ENCODE measurements at regions not wholly inside any gene's neighbourhood (a gene's known extent, or its start where the extent isn't known, plus 50 kb on each side); places are given as distances from the start of the nearest gene placed in this dataset.

- Histone ChIP-seq H3K36me3 (ENCODE audit: low read depth, low read length) (no peaks in the 10 kb centered on the region), H3F3A (ENCODE audit: low read length, unreplicated experiment) (no peaks in the 10 kb centered on the region), H3K27me3 (ENCODE audit: low read length) (no peaks in the 10 kb centered on the region), H3K9me2 (replicated peaks; ENCODE audit: low read length) (no peaks in the 10 kb centered on the region), H3K79me2 (ENCODE audit: low read length) (no peaks in the 10 kb centered on the region), H3K4me3 (ENCODE audit: low read length) (no peak overlapping the region), H4K20me1 (ENCODE audit: low read length) (no peaks in the 10 kb centered on the region), H3K9ac (ENCODE audit: low read length) (no peak overlapping the region), H3K27ac (ENCODE audit: low read length) (no peak overlapping the region), H3K9me3 (ENCODE audit: low read length) (no peaks in the 10 kb centered on the region; the same call in 1 of the 2 replicates), H3K4me2 (ENCODE audit: low read length) (no peak overlapping the region), H2AFZ (ENCODE audit: low read length) (no peak overlapping the region), H3K4me1 (ENCODE audit: insufficient read depth, low read length) (no peaks in the 10 kb centered on the region)
- no peak for ATAC-seq
- DNase-seq, result no peak
- no TSS peak for BruUV-seq (replicated peaks)
- ChIA-PET CTCF (no interaction called here), POLR2A (ENCODE audit: unreplicated experiment) (no interaction called here)
- intact Hi-C loops (cut with micrococcal nuclease), result no loop called here
- TF ChIP-seq CTCF (conservative IDR thresholded peaks at IDR 0.05; ENCODE audit: low read depth, low read length) (no peak), EZH2phosphoT487 (IDR thresholded peaks at IDR 0.05; ENCODE audit: borderline replicate concordance, low read length) (no peak), EZH2 (IDR thresholded peaks at IDR 0.05; ENCODE audit: low read length, unreplicated experiment) (no peak)
Measured at GRCh38 chr6:55994531-55994930, 119.1 kb upstream of the BMP5 start.

- no peaks in the 10 kb centered on the region for H3K9me2 ChIP-seq (replicated peaks; ENCODE audit: low read length)
- no peaks in the 10 kb centered on the region for H3F3A ChIP-seq (ENCODE audit: low read length, unreplicated experiment)
- TF ChIP-seq EZH2 (IDR thresholded peaks at IDR 0.05; ENCODE audit: low read length, unreplicated experiment) (no peak), EZH2phosphoT487 (IDR thresholded peaks at IDR 0.05; ENCODE audit: borderline replicate concordance, low read length) (no peak), CTCF (conservative IDR thresholded peaks at IDR 0.05; ENCODE audit: low read depth, low read length) (no peak)
- H3K4me3 ChIP-seq (ENCODE audit: low read length), result no peak overlapping the region
- no peaks in the 10 kb centered on the region for H3K36me3 ChIP-seq (ENCODE audit: low read depth, low read length)
- H3K27me3 ChIP-seq (ENCODE audit: low read length), result no peaks in the 10 kb centered on the region
- intact Hi-C loops (cut with micrococcal nuclease), result no loop called here
- H3K4me1 ChIP-seq (ENCODE audit: insufficient read depth, low read length), result no peaks in the 10 kb centered on the region
- CTCF ChIA-PET, result no interaction called here
- no TSS peak for BruUV-seq (replicated peaks)
- H3K27ac ChIP-seq (ENCODE audit: low read length), result no peak overlapping the region
- POLR2A ChIA-PET (ENCODE audit: unreplicated experiment), result no interaction called here
- no peak overlapping the region for H2AFZ ChIP-seq (ENCODE audit: low read length)
- H4K20me1 ChIP-seq (ENCODE audit: low read length), result no peaks in the 10 kb centered on the region
- no peaks in the 10 kb centered on the region; the same call in 1 of the 2 replicates for H3K9me3 ChIP-seq (ENCODE audit: low read length)
- no peaks in the 10 kb centered on the region for H3K79me2 ChIP-seq (ENCODE audit: low read length)
- no peak for ATAC-seq
- H3K4me2 ChIP-seq (ENCODE audit: low read length), result no peak overlapping the region
- no peak overlapping the region for H3K9ac ChIP-seq (ENCODE audit: low read length)
- DNase-seq, result no peak
Measured at GRCh38 chr6:55993418-55993817, 118.0 kb upstream of the BMP5 start.

DNA sequence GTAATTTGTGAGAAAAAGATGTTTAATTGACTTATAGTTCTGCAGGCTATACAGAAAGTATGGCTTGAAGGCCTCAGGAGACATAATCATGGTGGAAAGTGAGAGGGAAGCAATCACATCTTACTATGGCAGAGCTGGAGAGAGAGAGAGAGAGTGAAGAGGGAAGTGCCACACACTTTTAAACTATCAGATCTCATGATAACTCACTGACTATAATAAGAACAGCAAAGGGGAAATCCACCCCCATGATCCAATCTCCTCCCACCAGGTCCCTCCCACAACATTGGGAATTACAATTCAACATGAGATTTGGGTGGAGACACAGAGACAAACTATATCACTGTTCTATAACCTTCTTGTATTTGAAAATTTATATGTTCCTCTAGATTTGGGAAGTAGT, 117.2 kb upstream of the BMP5 start:
- ATAC-seq (no peak), DNase-seq (no peak)
- BruUV-seq (replicated peaks), result no TSS peak
- intact Hi-C loops (cut with micrococcal nuclease), result no loop called here
- Histone ChIP-seq H4K20me1 (ENCODE audit: low read length) (no peaks in the 10 kb centered on the region), H3K9ac (ENCODE audit: low read length) (no peak overlapping the region), H3K4me1 (ENCODE audit: insufficient read depth, low read length) (no peaks in the 10 kb centered on the region), H3K4me3 (ENCODE audit: low read length) (no peak overlapping the region), H3K27ac (ENCODE audit: low read length) (no peak overlapping the region), H3K79me2 (ENCODE audit: low read length) (no peaks in the 10 kb centered on the region), H3K4me2 (ENCODE audit: low read length) (no peak overlapping the region), H3K9me3 (ENCODE audit: low read length) (no peaks in the 10 kb centered on the region; the same call in 1 of the 2 replicates), H3F3A (ENCODE audit: low read length, unreplicated experiment) (no peaks in the 10 kb centered on the region), H3K27me3 (ENCODE audit: low read length) (no peaks in the 10 kb centered on the region), H3K9me2 (replicated peaks; ENCODE audit: low read length) (no peaks in the 10 kb centered on the region), H2AFZ (ENCODE audit: low read length) (no peak overlapping the region), H3K36me3 (ENCODE audit: low read depth, low read length) (no peaks in the 10 kb centered on the region)
- CTCF ChIA-PET, result no interaction called here
- TF ChIP-seq EZH2phosphoT487 (IDR thresholded peaks at IDR 0.05; ENCODE audit: borderline replicate concordance, low read length) (no peak), CTCF (conservative IDR thresholded peaks at IDR 0.05; ENCODE audit: low read depth, low read length) (no peak), EZH2 (IDR thresholded peaks at IDR 0.05; ENCODE audit: low read length, unreplicated experiment) (no peak)
- POLR2A ChIA-PET (ENCODE audit: unreplicated experiment), result no interaction called here
